KBM-7 (cell line): ENCODE measurements at regions not wholly inside any gene's neighbourhood (a gene's known extent, or its start where the extent isn't known, plus 50 kb on each side); places are given as distances from the start of the nearest gene placed in this dataset.
"Not testable (repeated sequence)": the region's sequence is repeated elsewhere in the genome, so short reads cannot be mapped to it uniquely, and the experiment has no call there.

Source experiments
- DNase-seq: peaks from one replicate; pipeline ENCODE4 v3.0.0-alpha.2; 2015
- in situ Hi-C: fragments of 300-500 bp; cut with MboI; formaldehyde crosslinking; loops from 2 replicates; pipeline ENCODE4 v1.14.3; 2020; ENCODE audit warnings: low sequenced_read_pairs, low pct_unique_long_range_greater_than_20kb, mixed read lengths

GRCh38 chr19:13712767-13713201, 51.5 kb upstream of the MRI1 start:
- no peak for DNase-seq
- in situ Hi-C loops = no loop called here

DNA sequence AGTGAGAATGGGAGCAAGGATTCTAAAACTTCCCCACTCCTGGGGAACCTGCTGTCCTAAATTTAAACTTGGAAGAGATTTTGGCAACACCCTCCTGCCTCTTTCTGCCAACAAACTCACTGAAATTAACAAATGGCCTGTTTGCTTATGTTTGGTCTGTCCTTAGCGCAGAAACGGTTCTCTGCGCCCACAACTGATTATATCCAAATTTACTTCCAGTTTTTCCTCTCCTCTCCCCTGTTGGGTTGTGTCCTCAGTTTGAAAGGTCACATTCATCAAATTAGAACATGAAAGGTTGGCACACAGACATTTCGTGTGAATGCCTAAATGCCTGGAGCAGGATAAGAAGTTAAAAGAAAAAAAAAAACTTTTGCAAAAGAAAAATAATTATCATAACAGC, 56.4 kb upstream of the MRI1 start:
- in situ Hi-C loops = no loop called here

DNA sequence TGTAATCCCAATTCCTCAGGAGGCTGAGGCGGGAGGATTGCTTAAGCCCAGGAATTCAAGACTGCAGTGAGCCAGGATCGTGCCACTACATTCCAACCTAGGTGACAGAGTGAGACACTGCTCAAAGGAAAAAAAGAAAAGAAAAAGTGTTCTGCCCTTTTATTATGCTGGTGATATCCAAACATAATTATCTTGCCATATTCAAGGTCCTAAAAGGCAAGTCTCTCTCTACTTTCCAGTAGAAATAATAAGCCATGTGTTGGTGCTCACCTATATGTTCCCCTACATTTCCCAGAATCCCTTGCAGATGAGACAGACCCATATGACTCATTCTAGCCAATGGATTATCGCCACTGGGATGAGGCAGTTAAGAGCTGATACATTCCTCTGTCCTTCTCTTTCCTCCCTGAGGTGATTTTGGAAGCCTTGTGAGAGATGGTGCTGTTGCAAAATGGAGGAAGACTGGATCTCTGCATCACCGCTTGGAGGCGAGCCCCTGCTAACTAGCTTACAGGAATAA, 58.3 kb upstream of the MRI1 start:
- DNase-seq = no peak
- in situ Hi-C loops = no loop called here

More for the DNA sequence above, 56.4 kb upstream of the MRI1 start:
- DNase-seq = no peak

- in situ Hi-C loops = no loop called here
- DNase-seq = no peak
Measured at GRCh38 chr19:13705201-13705600, 59.1 kb upstream of the MRI1 start.

GRCh38 chr19:13701624-13702023, 62.7 kb upstream of the MRI1 start:
- in situ Hi-C loops = no loop called here
- DNase-seq = no peak

- in situ Hi-C loops = no loop called here
Measured at GRCh38 chr19:13700621-13701020, 63.7 kb upstream of the MRI1 start.

DNA sequence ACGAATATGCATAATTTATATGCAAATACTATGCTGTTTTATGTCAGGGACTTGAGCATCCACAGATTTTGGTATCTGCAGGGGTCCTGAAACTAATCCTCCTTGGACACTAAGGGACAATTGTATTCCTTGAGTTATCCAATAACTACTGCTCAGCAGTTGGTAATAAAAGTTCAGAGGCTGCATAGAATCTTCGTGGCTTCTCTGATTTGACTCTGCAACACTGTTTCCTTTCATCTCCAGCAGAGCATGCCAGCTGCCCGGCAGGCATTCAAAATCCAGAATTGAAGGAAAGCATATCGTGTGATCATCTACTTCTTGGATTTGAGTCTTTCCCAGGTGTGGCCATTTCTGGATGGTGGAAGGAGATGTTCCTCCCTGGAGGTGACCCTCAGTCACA, 64.5 kb upstream of the MRI1 start:
- DNase-seq = no peak
- in situ Hi-C loops = no loop called here

More at GRCh38 chr19:13700621-13701020, 63.7 kb upstream of the MRI1 start:
- no peak for DNase-seq

DNA sequence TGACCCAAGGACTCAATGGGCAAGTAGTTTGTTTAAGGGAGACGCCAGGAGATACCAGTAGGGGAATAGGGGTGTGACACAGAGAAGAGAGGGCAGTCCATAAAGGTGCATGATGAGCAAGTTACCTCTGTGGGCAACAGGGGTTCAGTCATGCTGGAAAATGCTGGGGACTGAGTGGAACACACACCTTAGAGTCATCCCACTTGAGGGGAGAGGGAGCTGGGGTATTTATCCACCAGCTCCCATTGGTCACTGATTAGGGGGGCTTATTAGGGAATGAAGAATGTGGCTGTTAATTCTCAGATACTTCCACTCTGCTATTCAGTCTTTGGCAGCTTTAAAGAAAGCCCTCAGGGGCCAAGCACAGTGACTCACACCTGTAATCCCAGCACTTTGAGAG, 67.5 kb upstream of the MRI1 start:
- in situ Hi-C loops = no loop called here
- no peak for DNase-seq

- DNase-seq = no peak
- in situ Hi-C loops = no loop called here
Measured at GRCh38 chr19:13693889-13694288, 70.4 kb upstream of the MRI1 start.

GRCh38 chr19:13691569-13692435, 72.5 kb upstream of the MRI1 start:
- DNase-seq = no peak
- in situ Hi-C loops = no loop called here

GRCh38 chr19:13689085-13689484, 75.2 kb upstream of the MRI1 start:
- in situ Hi-C loops = no loop called here
- peak; percentile 23 for DNase-seq

- no peak for DNase-seq
Measured at GRCh38 chr19:13684021-13684420, 80.3 kb upstream of the MRI1 start.

GRCh38 chr19:13681509-13681908, 82.8 kb upstream of the MRI1 start:
- no peak for DNase-seq
- in situ Hi-C loops = no loop called here

More at GRCh38 chr19:13684021-13684420, 80.3 kb upstream of the MRI1 start:
- in situ Hi-C loops = no loop called here

- DNase-seq, in situ Hi-C loops: not testable (repeated sequence)
Measured at GRCh38 chr19:13680708-13681360, 83.5 kb upstream of the MRI1 start.

GRCh38 chr19:13676967-13677366, 87.4 kb upstream of the MRI1 start:
- DNase-seq, in situ Hi-C loops: not testable (repeated sequence)

- peak; percentile 62 for DNase-seq
- in situ Hi-C loops = not testable (repeated sequence)
Measured at GRCh38 chr19:13672480-13673175, 91.7 kb upstream of the MRI1 start.

- in situ Hi-C loops = no loop called here
- DNase-seq = no peak
Measured at GRCh38 chr19:13670846-13671245, 93.5 kb upstream of the MRI1 start.

DNA sequence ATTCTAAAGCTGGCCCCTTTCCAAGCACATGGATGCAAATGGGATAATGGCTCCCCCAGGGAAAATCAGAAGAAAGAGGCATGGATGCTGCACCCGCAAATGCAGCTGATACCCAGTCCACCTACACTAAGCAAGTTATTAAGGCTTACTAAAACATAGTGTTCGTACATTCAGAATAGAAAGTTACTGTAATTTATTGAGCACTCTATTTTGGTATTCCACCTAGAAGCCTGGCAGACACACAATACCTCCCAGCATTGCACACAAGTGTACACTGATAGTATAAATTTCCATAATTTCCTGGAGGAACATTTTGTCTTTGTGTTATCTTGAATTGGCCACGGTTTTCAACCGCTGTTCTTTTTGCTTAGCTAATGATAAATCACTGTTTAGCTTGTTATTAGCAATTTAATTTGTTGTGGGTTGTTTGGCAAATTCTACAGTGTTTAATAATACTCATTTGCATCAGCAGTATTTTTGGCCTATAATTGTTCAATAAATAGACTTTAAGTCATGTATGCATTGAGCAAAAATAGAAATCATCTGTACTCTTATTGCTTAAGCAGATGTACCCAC, 94.5 kb upstream of the MRI1 start:
- in situ Hi-C loops = no loop called here
- no peak for DNase-seq

DNA sequence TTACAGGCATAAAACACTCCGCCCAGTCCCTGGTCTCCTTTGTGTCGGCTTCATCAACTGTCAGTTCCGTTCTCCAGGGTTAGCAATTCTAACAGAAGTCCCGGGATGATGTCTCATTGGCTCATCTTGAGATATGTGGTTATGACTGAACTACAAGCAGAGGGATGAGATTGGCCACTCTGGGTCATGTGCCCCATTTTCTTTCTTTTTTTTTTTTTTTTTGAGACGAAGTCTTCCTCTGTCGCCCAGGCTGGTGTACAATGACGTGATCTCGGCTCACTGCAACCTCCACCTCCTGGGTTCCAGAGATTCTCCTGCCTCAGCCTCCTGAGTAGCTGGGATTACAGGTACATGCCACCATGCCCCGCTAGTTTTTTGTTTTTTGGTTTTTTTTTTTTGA, 95.4 kb upstream of the MRI1 start:
- in situ Hi-C loops = no loop called here

More for the DNA sequence above, 95.4 kb upstream of the MRI1 start:
- no peak for DNase-seq
